ENCODE measurements at regions not wholly inside any gene's neighbourhood (a gene's known extent, or its start where the extent isn't known, plus 50 kb on each side); places are given as distances from the start of the nearest gene placed in this dataset.

DNA sequence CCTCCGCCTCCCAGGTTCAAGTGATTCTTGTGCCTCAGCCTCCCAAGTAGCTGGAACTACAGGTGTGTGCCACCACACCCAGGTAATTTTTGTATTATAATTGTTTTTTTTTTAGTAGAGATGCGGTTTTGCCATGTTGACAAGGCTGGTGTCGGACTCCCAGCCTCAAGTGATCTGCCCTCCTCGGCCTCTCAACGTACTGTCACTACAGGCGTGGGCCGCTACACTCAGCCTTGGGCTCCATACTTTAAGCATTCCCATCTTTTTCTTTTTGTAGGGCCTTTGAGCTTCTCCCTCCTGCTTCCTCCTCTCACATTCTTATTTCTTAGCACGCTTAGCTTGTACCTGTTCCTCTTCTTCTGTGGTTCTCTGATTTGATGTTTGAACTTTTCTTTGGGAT lies 62.8 kb downstream of the SERPINA3 start:
- TF ChIP-seq, protein P1, sequence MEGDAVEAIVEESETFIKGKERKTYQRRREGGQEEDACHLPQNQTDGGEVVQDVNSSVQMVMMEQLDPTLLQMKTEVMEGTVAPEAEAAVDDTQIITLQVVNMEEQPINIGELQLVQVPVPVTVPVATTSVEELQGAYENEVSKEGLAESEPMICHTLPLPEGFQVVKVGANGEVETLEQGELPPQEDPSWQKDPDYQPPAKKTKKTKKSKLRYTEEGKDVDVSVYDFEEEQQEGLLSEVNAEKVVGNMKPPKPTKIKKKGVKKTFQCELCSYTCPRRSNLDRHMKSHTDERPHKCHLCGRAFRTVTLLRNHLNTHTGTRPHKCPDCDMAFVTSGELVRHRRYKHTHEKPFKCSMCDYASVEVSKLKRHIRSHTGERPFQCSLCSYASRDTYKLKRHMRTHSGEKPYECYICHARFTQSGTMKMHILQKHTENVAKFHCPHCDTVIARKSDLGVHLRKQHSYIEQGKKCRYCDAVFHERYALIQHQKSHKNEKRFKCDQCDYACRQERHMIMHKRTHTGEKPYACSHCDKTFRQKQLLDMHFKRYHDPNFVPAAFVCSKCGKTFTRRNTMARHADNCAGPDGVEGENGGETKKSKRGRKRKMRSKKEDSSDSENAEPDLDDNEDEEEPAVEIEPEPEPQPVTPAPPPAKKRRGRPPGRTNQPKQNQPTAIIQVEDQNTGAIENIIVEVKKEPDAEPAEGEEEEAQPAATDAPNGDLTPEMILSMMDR (IDR thresholded peaks at IDR 0.05) = no peak
- TF ChIP-seq POLR2A (IDR thresholded peaks at IDR 0.05) = no peak
